Neural progenitor cell (in vitro differentiated cells): ENCODE measurements at regions not wholly inside any gene's neighbourhood (a gene's known extent, or its start where the extent isn't known, plus 50 kb on each side); places are given as distances from the start of the nearest gene placed in this dataset.

Source experiments
- DNase-seq: peaks from one replicate; pipeline ENCODE4 v3.0.0-alpha.2; 2016; ENCODE audit warnings: low spot score
- H2AFZ ChIP-seq: fragments of 200-600 bp; sonication (generic); replicated peaks from 2 replicates; pipeline ENCODE4 v1.6.1; 2016; ENCODE audit warnings: antibody characterized with exemption
- H3F3A ChIP-seq: fragments of 200-600 bp; sonication (generic); 2 replicates; pipeline ENCODE4 v1.6.1; 2016; ENCODE audit warnings: antibody characterized with exemption, low read depth
- H3K27ac ChIP-seq: fragments of 200-600 bp; sonication (generic); 2 replicates; pipeline ENCODE4 v1.5.1; 2016; ENCODE audit warnings: mild to moderate bottlenecking
- H3K27me3 ChIP-seq: fragments of 200-600 bp; sonication (generic); 2 replicates; pipeline ENCODE4 v1.6.1; 2016; ENCODE audit warnings: mild to moderate bottlenecking, moderate library complexity
- H3K36me3 ChIP-seq: fragments of 200-600 bp; sonication (generic); 2 replicates; pipeline ENCODE4 v1.5.1; 2016
- H3K4me1 ChIP-seq: fragments of 200-600 bp; sonication (generic); 2 replicates; pipeline ENCODE4 v1.6.1; 2016; ENCODE audit warnings: mixed run types
- H3K4me2 ChIP-seq: fragments of 200-600 bp; sonication (generic); 2 replicates; pipeline ENCODE4 v1.6.1; 2016
- H3K4me3 ChIP-seq: fragments of 200-600 bp; sonication (generic); 2 replicates; pipeline ENCODE4 v1.5.1; 2016
- H3K79me2 ChIP-seq: fragments of 200-600 bp; sonication (generic); 2 replicates; pipeline ENCODE4 v1.6.1; 2016; ENCODE audit warnings: low read depth
- H3K9ac ChIP-seq: fragments of 200-600 bp; sonication (generic); 2 replicates; pipeline ENCODE4 v1.6.1; 2016
- H3K9me3 ChIP-seq: fragments of 200-600 bp; sonication (generic); 2 replicates; pipeline ENCODE4 v1.5.1; 2016; ENCODE audit warnings: low read depth
- H4K20me1 ChIP-seq: fragments of 200-600 bp; sonication (generic); 2 replicates; pipeline ENCODE4 v1.6.1; 2016; ENCODE audit warnings: low read depth
- H3K27ac Mint-ChIP-seq: 3 replicates; pipeline ENCODE4 v1.8.0; 2021; ENCODE audit warnings: mixed read lengths
- H3K27me3 Mint-ChIP-seq: 2 replicates; pipeline ENCODE4 v1.8.0; 2022; ENCODE audit warnings: low read depth, mild to moderate bottlenecking, inconsistent platforms, moderate library complexity, mixed read lengths; ENCODE audit not compliant: insufficient read depth
- H3K36me3 Mint-ChIP-seq: 3 replicates; pipeline ENCODE4 v1.8.0; 2021; ENCODE audit warnings: mixed read lengths
- H3K4me1 Mint-ChIP-seq: 3 replicates; pipeline ENCODE4 v1.8.0; 2021; ENCODE audit warnings: mixed read lengths
- H3K4me3 Mint-ChIP-seq: 3 replicates; pipeline ENCODE4 v1.8.0; 2021; ENCODE audit warnings: mild to moderate bottlenecking, moderate library complexity, mixed read lengths
- H3K9me3 Mint-ChIP-seq: 3 replicates; pipeline ENCODE4 v1.8.0; 2020; ENCODE audit warnings: mixed read lengths
- EZH2 ChIP-seq: fragments of 200-600 bp; sonication (generic); IDR thresholded peaks from 2 replicates; pipeline ENCODE4 v1.6.1; 2017; ENCODE audit warnings: antibody characterized with exemption, mild to moderate bottlenecking, moderate library complexity
- EZH2phosphoT487 ChIP-seq: fragments of 200-600 bp; sonication (generic); IDR thresholded peaks from 2 replicates; pipeline ENCODE4 v1.6.1; 2017; ENCODE audit warnings: antibody characterized with exemption
- TF ChIP-seq, protein P1 (sequence below): fragments of 200-600 bp; sonication (generic); IDR thresholded peaks from 2 replicates; pipeline ENCODE4 v1.5.1; 2017; ENCODE audit warnings: antibody characterized with exemption, mild to moderate bottlenecking

DNA sequence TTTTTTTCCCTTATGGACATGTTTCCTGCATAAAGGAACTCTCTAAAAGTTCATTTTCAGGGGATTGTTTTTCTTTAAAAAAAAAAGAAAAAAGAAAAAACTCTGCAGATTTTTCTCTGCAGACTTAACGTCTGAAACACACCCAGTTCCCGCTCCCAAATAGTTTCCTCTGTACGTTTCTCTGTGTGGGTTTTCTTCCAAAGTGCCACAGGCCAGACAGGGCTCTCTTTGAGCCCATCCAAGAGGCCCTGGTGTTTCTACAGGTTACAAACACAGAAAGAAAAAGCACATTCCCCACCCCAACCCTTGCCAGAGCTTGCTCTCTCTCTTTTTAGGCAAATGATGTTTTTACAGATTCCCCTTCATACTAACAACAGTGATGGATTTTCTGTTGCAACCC, 258.6 kb downstream of the FNDC1 start:
- Mint-ChIP-seq H3K4me3 (no peak overlapping the region), H3K36me3 (no peaks in the 10 kb centered on the region), H3K4me1 (peaks cover under 1% of the 10 kb centered on the region), H3K27ac (no peak overlapping the region), H3K9me3 (peaks cover 2% of the 10 kb centered on the region), H3K27me3 (no peaks in the 10 kb centered on the region)
- Histone ChIP-seq H3F3A (no peaks in the 10 kb centered on the region), H3K9me3 (peaks cover 1% of the 10 kb centered on the region), H3K27ac (no peak overlapping the region), H3K36me3 (no peaks in the 10 kb centered on the region), H4K20me1 (no peaks in the 10 kb centered on the region), H3K4me2 (no peak overlapping the region), H3K9ac (no peak overlapping the region), H3K4me3 (no peak overlapping the region), H3K79me2 (no peaks in the 10 kb centered on the region), H2AFZ (no peak overlapping the region), H3K4me1 (no peaks in the 10 kb centered on the region), H3K27me3 (no peaks in the 10 kb centered on the region)
- TF ChIP-seq EZH2, result no peak
- TF ChIP-seq, protein P1, sequence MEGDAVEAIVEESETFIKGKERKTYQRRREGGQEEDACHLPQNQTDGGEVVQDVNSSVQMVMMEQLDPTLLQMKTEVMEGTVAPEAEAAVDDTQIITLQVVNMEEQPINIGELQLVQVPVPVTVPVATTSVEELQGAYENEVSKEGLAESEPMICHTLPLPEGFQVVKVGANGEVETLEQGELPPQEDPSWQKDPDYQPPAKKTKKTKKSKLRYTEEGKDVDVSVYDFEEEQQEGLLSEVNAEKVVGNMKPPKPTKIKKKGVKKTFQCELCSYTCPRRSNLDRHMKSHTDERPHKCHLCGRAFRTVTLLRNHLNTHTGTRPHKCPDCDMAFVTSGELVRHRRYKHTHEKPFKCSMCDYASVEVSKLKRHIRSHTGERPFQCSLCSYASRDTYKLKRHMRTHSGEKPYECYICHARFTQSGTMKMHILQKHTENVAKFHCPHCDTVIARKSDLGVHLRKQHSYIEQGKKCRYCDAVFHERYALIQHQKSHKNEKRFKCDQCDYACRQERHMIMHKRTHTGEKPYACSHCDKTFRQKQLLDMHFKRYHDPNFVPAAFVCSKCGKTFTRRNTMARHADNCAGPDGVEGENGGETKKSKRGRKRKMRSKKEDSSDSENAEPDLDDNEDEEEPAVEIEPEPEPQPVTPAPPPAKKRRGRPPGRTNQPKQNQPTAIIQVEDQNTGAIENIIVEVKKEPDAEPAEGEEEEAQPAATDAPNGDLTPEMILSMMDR, result no peak
- no peak for TF ChIP-seq EZH2phosphoT487
- no peak for DNase-seq

DNA sequence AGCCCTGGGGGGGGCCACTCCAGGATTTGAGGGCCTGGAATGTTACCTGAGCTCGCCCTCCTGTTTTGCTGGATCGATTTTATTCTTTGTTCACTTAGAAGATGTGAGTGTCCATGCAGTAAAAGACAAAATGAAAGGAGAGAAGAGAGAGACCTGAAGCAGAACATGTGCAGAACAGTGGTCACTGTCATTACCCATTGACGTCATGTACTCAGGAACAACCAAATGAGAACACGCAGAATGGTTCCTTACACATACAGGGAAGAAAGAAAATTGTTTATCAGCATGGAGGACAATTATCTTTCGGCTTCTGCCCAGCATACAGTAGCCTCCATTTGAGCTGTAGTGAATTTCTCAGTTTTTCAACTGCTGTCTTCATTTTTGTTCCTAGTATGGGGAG, 258.1 kb downstream of the FNDC1 start:
- Histone ChIP-seq H4K20me1 (no peaks in the 10 kb centered on the region), H3K36me3 (no peaks in the 10 kb centered on the region), H3K27me3 (no peaks in the 10 kb centered on the region), H3K9me3 (no peaks in the 10 kb centered on the region), H2AFZ (no peak overlapping the region), H3K27ac (no peak overlapping the region), H3K4me1 (no peaks in the 10 kb centered on the region), H3F3A (no peaks in the 10 kb centered on the region), H3K4me2 (no peak overlapping the region), H3K9ac (no peak overlapping the region), H3K4me3 (no peak overlapping the region), H3K79me2 (no peaks in the 10 kb centered on the region)
- Mint-ChIP-seq H3K4me1 (peaks cover 5% of the 10 kb centered on the region), H3K36me3 (no peaks in the 10 kb centered on the region), H3K4me3 (no peak overlapping the region), H3K27ac (no peak overlapping the region), H3K9me3 (no peaks in the 10 kb centered on the region), H3K27me3 (no peaks in the 10 kb centered on the region)
- no peak for DNase-seq
- TF ChIP-seq, protein P1, result no peak
- TF ChIP-seq EZH2 (no peak), EZH2phosphoT487 (no peak)

DNA sequence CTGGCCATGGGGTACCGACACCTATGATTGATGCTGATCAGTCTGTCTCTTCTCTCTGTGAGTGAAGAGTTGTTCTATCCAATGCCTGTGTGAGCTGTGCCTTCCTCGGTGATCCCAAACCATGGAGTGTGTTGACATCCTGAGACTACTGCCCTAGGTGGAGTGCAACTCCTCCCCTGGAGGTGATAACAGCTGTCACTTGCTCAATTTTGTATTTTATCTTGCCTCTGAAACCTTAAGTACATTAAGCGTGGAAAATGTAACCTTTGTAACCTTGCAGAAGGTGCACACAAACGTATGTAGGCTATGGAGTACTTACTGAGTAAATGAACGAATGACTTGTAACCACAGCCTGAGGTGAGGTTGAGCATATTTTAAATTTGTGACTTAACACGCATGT, 256.2 kb downstream of the FNDC1 start:
- TF ChIP-seq, protein P1, result no peak
- TF ChIP-seq EZH2 (no peak), EZH2phosphoT487 (no peak)
- H3K4me3 Mint-ChIP-seq, result no peak overlapping the region
- H3K36me3 Mint-ChIP-seq, result no peaks in the 10 kb centered on the region
- no peak overlapping the region for H3K4me2 ChIP-seq
- no peaks in the 10 kb centered on the region for H3F3A ChIP-seq
- H3K9me3 ChIP-seq, result no peaks in the 10 kb centered on the region
- no peaks in the 10 kb centered on the region for H3K9me3 Mint-ChIP-seq
- H3K79me2 ChIP-seq, result no peaks in the 10 kb centered on the region
- no peak overlapping the region for H3K4me3 ChIP-seq
- no peak overlapping the region for H3K27ac ChIP-seq
- H3K27me3 ChIP-seq, result no peaks in the 10 kb centered on the region
- H3K4me1 Mint-ChIP-seq, result peaks cover 7% of the 10 kb centered on the region
- H3K27me3 Mint-ChIP-seq, result peaks cover 2% of the 10 kb centered on the region
- no peaks in the 10 kb centered on the region for H4K20me1 ChIP-seq
- H3K9ac ChIP-seq, result no peak overlapping the region
- no peak overlapping the region for H2AFZ ChIP-seq
- no peaks in the 10 kb centered on the region for H3K36me3 ChIP-seq
- no peak for DNase-seq
- H3K4me1 ChIP-seq, result no peaks in the 10 kb centered on the region
- H3K27ac Mint-ChIP-seq, result no peak overlapping the region
